ENCODE measurements at regions not wholly inside any gene's neighbourhood (a gene's known extent, or its start where the extent isn't known, plus 50 kb on each side); places are given as distances from the start of the nearest gene placed in this dataset.

DNA sequence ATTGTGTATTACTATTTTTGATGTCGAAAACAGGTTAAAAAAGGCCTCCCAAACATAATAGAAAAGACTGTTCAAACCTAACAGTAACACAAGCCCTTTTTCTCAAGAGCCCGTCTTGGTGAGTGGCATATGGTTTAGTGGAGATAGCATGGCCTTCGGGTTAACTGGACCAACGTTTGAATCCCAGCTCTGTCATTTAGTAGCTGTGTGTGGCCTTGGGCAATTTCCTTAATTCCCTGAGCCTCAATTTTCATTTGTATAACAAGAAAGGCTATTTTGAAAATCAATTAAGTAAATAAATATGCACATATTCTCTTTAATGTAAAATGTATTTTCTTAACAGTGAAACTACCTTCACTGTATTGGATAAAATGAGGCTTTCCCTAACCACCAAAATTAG, 62.3 kb downstream of the HELT start:
- TF ChIP-seq MYC (IDR thresholded peaks at IDR 0.05; ENCODE audit: low read depth, low read length), result no peak
- TF ChIP-seq, protein P1, sequence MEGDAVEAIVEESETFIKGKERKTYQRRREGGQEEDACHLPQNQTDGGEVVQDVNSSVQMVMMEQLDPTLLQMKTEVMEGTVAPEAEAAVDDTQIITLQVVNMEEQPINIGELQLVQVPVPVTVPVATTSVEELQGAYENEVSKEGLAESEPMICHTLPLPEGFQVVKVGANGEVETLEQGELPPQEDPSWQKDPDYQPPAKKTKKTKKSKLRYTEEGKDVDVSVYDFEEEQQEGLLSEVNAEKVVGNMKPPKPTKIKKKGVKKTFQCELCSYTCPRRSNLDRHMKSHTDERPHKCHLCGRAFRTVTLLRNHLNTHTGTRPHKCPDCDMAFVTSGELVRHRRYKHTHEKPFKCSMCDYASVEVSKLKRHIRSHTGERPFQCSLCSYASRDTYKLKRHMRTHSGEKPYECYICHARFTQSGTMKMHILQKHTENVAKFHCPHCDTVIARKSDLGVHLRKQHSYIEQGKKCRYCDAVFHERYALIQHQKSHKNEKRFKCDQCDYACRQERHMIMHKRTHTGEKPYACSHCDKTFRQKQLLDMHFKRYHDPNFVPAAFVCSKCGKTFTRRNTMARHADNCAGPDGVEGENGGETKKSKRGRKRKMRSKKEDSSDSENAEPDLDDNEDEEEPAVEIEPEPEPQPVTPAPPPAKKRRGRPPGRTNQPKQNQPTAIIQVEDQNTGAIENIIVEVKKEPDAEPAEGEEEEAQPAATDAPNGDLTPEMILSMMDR (IDR thresholded peaks at IDR 0.05; ENCODE audit: low read depth, low read length), result no peak

Data from NB4 (cell line).